ENCODE measurements at regions not wholly inside any gene's neighbourhood (a gene's known extent, or its start where the extent isn't known, plus 50 kb on each side); places are given as distances from the start of the nearest gene placed in this dataset.
"Not testable (repeated sequence)": the region's sequence is repeated elsewhere in the genome, so short reads cannot be mapped to it uniquely, and the experiment has no call there.

GRCh38 chr6:144416773-144417172 lies 131.6 kb downstream of the UTRN start:
- no peaks in the 10 kb centered on the region for H3K9me3 ChIP-seq
- no peak overlapping the region for H3K4me3 ChIP-seq
- H3K4me1 ChIP-seq = peaks cover 11% of the 10 kb centered on the region
- no peaks in the 10 kb centered on the region for H3K27me3 ChIP-seq
- 45 to 71% methylated on average over 1 of the region's 1 CpG for WGBS, 2 donors
- no peak overlapping the region for H3K27ac ChIP-seq
- intact Hi-C loops (cut with DNase I; ENCODE audit: low total_unique reads) = no loop called here
- no peaks in the 10 kb centered on the region for H3K36me3 ChIP-seq (ENCODE audit: low read depth, missing control alignments)
- DNase-seq = no peak
- TF ChIP-seq CTCF (IDR thresholded peaks at IDR 0.05) (no peak), POLR2A (IDR thresholded peaks at IDR 0.05) (no peak)

GRCh38 chr6:144417681-144418080 lies 132.5 kb downstream of the UTRN start:
- H3K36me3 ChIP-seq (ENCODE audit: low read depth, missing control alignments) = no peaks in the 10 kb centered on the region
- no peak for DNase-seq
- intact Hi-C loops (cut with DNase I; ENCODE audit: low total_unique reads) = no loop called here
- H3K27ac ChIP-seq = no peak overlapping the region
- no peaks in the 10 kb centered on the region for H3K27me3 ChIP-seq
- H3K9me3 ChIP-seq = no peaks in the 10 kb centered on the region
- no peak overlapping the region for H3K4me3 ChIP-seq
- TF ChIP-seq CTCF (IDR thresholded peaks at IDR 0.05) = no peak
- H3K4me1 ChIP-seq = peaks cover 11% of the 10 kb centered on the region

GRCh38 chr6:144418959-144419545 lies 133.9 kb downstream of the UTRN start:
- intact Hi-C loops (cut with DNase I; ENCODE audit: low total_unique reads) = no loop called here
- Histone ChIP-seq H3K27me3 (no peaks in the 10 kb centered on the region), H3K4me1 (peaks cover 11% of the 10 kb centered on the region), H3K36me3 (ENCODE audit: low read depth, missing control alignments) (no peaks in the 10 kb centered on the region), H3K4me3 (no peak overlapping the region), H3K27ac (peak overlapping the region; percentile 41 to 60), H3K9me3 (no peaks in the 10 kb centered on the region)
- TF ChIP-seq POLR2A (IDR thresholded peaks at IDR 0.05) (no peak), CTCF (IDR thresholded peaks at IDR 0.05) (no peak)
- peak; percentile 29 for DNase-seq
- 69 to 70% methylated on average over 6 of the region's 6 CpGs for WGBS, 2 donors

GRCh38 chr6:144423167-144423566 lies 138.0 kb downstream of the UTRN start:
- Histone ChIP-seq H3K4me3 (no peak overlapping the region), H3K4me1 (peaks cover 11% of the 10 kb centered on the region), H3K27me3 (no peaks in the 10 kb centered on the region), H3K36me3 (ENCODE audit: low read depth, missing control alignments) (no peaks in the 10 kb centered on the region), H3K27ac (no peak overlapping the region), H3K9me3 (no peaks in the 10 kb centered on the region)
- DNase-seq = no peak
- 71 to 77% methylated on average over 3 of the region's 3 CpGs for WGBS, 2 donors
- intact Hi-C loops (cut with DNase I; ENCODE audit: low total_unique reads) = no loop called here
- TF ChIP-seq POLR2A (IDR thresholded peaks at IDR 0.05) = no peak
- no peak for TF ChIP-seq CTCF (IDR thresholded peaks at IDR 0.05)

GRCh38 chr6:144429753-144430152 lies 144.6 kb downstream of the UTRN start:
- Histone ChIP-seq H3K4me1 (no peaks in the 10 kb centered on the region), H3K27me3 (no peaks in the 10 kb centered on the region), H3K4me3 (no peak overlapping the region), H3K36me3 (ENCODE audit: low read depth, missing control alignments) (no peaks in the 10 kb centered on the region), H3K9me3 (no peaks in the 10 kb centered on the region), H3K27ac (no peak overlapping the region)
- DNase-seq = no peak
- intact Hi-C loops (cut with DNase I; ENCODE audit: low total_unique reads) = no loop called here
- WGBS, 2 donors = 94% methylated on average over 1 of the region's 1 CpG
- TF ChIP-seq POLR2A (IDR thresholded peaks at IDR 0.05) = no peak
- TF ChIP-seq CTCF (IDR thresholded peaks at IDR 0.05) = no peak

GRCh38 chr6:144433446-144433845 lies 148.3 kb downstream of the UTRN start:
- H3K36me3 ChIP-seq (ENCODE audit: low read depth, missing control alignments); H3K4me3 ChIP-seq; H3K4me1 ChIP-seq; H3K27ac ChIP-seq; DNase-seq; H3K9me3 ChIP-seq; H3K27me3 ChIP-seq; intact Hi-C loops (cut with DNase I; ENCODE audit: low total_unique reads): not testable (repeated sequence)
- 92% methylated on average over 14 of the region's 24 CpGs; no CpG with 5 or more reads in 1 of the 2 donors for WGBS, 2 donors
